OCI-LY3 (cell line): ENCODE measurements at regions not wholly inside any gene's neighbourhood (a gene's known extent, or its start where the extent isn't known, plus 50 kb on each side); places are given as distances from the start of the nearest gene placed in this dataset.

ENCODE experiments used
- CTCF ChIP-seq: fragments of 200-600, 300-600 bp; sonication (generic); IDR thresholded peaks from 2 replicates; pipeline ENCODE4 v1.5.1; 2014; ENCODE audit warnings: antibody characterized with exemption, low read length, low read depth
- EZH2phosphoT487 ChIP-seq: fragments of 200-600 bp; shearing (Covaris generic); IDR thresholded peaks from 2 replicates; pipeline ENCODE4 v1.6.1; 2018; ENCODE audit warnings: antibody characterized with exemption, mixed run types, low read depth

GRCh38 chrX:7730071-7730470, 112.9 kb upstream of the VCX start:
- TF ChIP-seq CTCF (no peak), EZH2phosphoT487 (no peak)
